K562 (cell line): ENCODE measurements at regions not wholly inside any gene's neighbourhood (a gene's known extent, or its start where the extent isn't known, plus 50 kb on each side); places are given as distances from the start of the nearest gene placed in this dataset.

Experiments used
- ATAC-seq: fragments of 200-7000 bp; cut with Tn5 transposase; 3 replicates; pipeline ENCODE4 v1.9.1; 2020; ENCODE audit warnings: moderate library complexity
- BruUV-seq: library from RNA; stranded (reverse); fragments of 400-500 nt; replicated peaks from 2 replicates; lab custom pipeline; 2021; lab: Mats Ljungman, UMichigan
- CTCF ChIA-PET: fragments of 300-600 bp; formaldehyde crosslinking; extraction: SDS; loops from one replicate; lab custom pipeline; 2021; ENCODE audit warnings: low intra/inter-chr PET ratio; lab: Yijun Ruan, JAX
- POLR2A ChIA-PET: fragments of 300-600, 350-650 bp; sonication (Branson Sonifier 250); formaldehyde crosslinking; extraction: SDS; loops from one replicate; lab custom pipeline; 2021; ENCODE audit warnings: antibody characterized with exemption, inconsistent platforms; lab: Yijun Ruan, JAX
- DNase-seq, 4 experiments: peaks; one replicate each; pipeline versions ENCODE4 v3.0.0 to v3.0.0-alpha.2; 2011 to 2018; ENCODE audit warnings: low spot score in 3 of 4, mixed read lengths in 3 of 4; ENCODE audit errors: extremely low read depth in 1 of 4
- FAIRE-seq: peaks from 2 replicates; lab custom pipeline; 2011; peaks lifted over from hg19 to GRCh38; lab: Jason Lieb, UNC
- H2AFZ ChIP-seq: 2 replicates; pipeline ENCODE4 v1.6.0; 2011; ENCODE audit warnings: low read depth, low read length, control low read depth, inconsistent platforms
- H3K27ac ChIP-seq: fragments of 200-600 bp; 3 replicates; pipeline ENCODE4 v1.8.0; 2011; ENCODE audit warnings: low read depth, mild to moderate bottlenecking, control low read depth, inconsistent platforms, low read length, moderate library complexity, mixed read lengths; ENCODE audit errors: extremely low read depth
- H3K27me3 ChIP-seq, 2 experiments: fragments of 300-600 bp in 1 of 2; 2 replicates in 1 of 2; 3 replicates in 1 of 2; pipeline versions ENCODE4 v1.6.0 to v1.8.0; 2011; ENCODE audit warnings: inconsistent platforms in 2 of 2, low read length in 2 of 2, mild to moderate bottlenecking in 1 of 2, mixed read lengths in 1 of 2, moderate library complexity in 1 of 2; ENCODE audit not compliant: control insufficient read depth in 2 of 2, insufficient read depth in 2 of 2
- H3K36me3 ChIP-seq: fragments of 300-600 bp; 3 replicates; pipeline ENCODE4 v1.8.0; 2011; ENCODE audit warnings: mild to moderate bottlenecking, low read length, inconsistent platforms; ENCODE audit not compliant: control insufficient read depth, insufficient read depth
- H3K4me1 ChIP-seq, 2 experiments: fragments of 200-600 bp in 1 of 2; replicated peaks in 1 of 2; 2 replicates in 1 of 2; 3 replicates in 1 of 2; pipeline versions ENCODE4 v1.5.1 to v1.8.0; 2011; ENCODE audit warnings: inconsistent platforms in 2 of 2, low read length in 2 of 2, mild to moderate bottlenecking in 1 of 2, mixed read lengths in 1 of 2, moderate library complexity in 1 of 2; ENCODE audit not compliant: control insufficient read depth in 2 of 2, insufficient read depth in 2 of 2
- H3K4me2 ChIP-seq: 2 replicates; pipeline ENCODE4 v1.6.1; 2011; ENCODE audit warnings: low read length, control low read depth, inconsistent platforms, mixed read lengths; ENCODE audit not compliant: insufficient read depth
- H3K4me3 ChIP-seq: fragments of 200-600 bp; sonication (generic), shearing (Covaris generic); 2 replicates; pipeline ENCODE4 v1.5.1; 2016; ENCODE audit warnings: control low read depth, inconsistent platforms
- H3K79me2 ChIP-seq: fragments of 200-600 bp; 3 replicates; pipeline ENCODE4 v1.8.0; 2011; ENCODE audit warnings: low read length, inconsistent platforms; ENCODE audit not compliant: control insufficient read depth, insufficient read depth
- H3K9ac ChIP-seq, 2 experiments: 2 replicates each; pipeline versions ENCODE4 v1.6.0 to v1.6.1; 2011; ENCODE audit warnings: low read depth in 2 of 2, low read length in 2 of 2, control low read depth in 1 of 2, inconsistent platforms in 1 of 2, mild to moderate bottlenecking in 1 of 2, mixed read lengths in 1 of 2; ENCODE audit not compliant: insufficient read depth in 1 of 2
- H3K9me1 ChIP-seq: one replicate; pipeline ENCODE4 v1.6.0; 2011; ENCODE audit warnings: inconsistent platforms, mild to moderate bottlenecking, low read length, moderate library complexity; ENCODE audit not compliant: control insufficient read depth, insufficient read depth
- H3K9me3 ChIP-seq: replicated peaks from 2 replicates; pipeline ENCODE4 v1.5.1; 2011; ENCODE audit warnings: low read depth, low read length, inconsistent platforms; ENCODE audit not compliant: control insufficient read depth, insufficient read depth
- H4K20me1 ChIP-seq: replicated peaks from 2 replicates; pipeline ENCODE4 v1.6.1; 2011; ENCODE audit warnings: low read length, inconsistent platforms, mixed read lengths; ENCODE audit not compliant: control insufficient read depth, insufficient read depth
- CBFA2T2 ChIP-seq: fragments of 450-650 bp; conservative IDR thresholded peaks from 2 replicates; pipeline ENCODE4 v1.6.1; 2017; ENCODE audit warnings: mild to moderate bottlenecking
- ELF4 ChIP-seq: fragments of 450-650 bp; formaldehyde crosslinking; IDR thresholded peaks from 2 replicates; pipeline ENCODE4 v1.4.0; 2022; ENCODE audit warnings: missing genetic modification characterization
- MAX ChIP-seq: sonication (generic); formaldehyde crosslinking; IDR thresholded peaks from 2 replicates; pipeline ENCODE4 v1.9.0; 2022; ENCODE audit warnings: mild to moderate bottlenecking, missing genetic modification reagents
- PHF21A ChIP-seq: fragments of 450-650 bp; IDR thresholded peaks from 2 replicates; pipeline ENCODE4 v1.6.1; 2017; ENCODE audit warnings: low read depth, borderline replicate concordance
- TEAD2 ChIP-seq: fragments of 450-650 bp; IDR thresholded peaks from 2 replicates; pipeline ENCODE4 v1.6.1; 2016; ENCODE audit warnings: missing genetic modification characterization, control low read depth, missing compliant biosample characterization
- WGBS: fragments of 100-300 bp; shearing (Covaris generic); methylation state at CpG from one replicate; pipeline ENCODE4 v1.1.6; 2016; ENCODE audit warnings: low coverage, mixed read lengths; ENCODE audit not compliant: insufficient coverage; ENCODE audit errors: missing lambda C conversion rate; 5-methylcytosine and 5-hydroxymethylcytosine counted together
- in situ Hi-C: fragments of 300-500 bp; cut with MboI; formaldehyde crosslinking; loops from 4 replicates; pipeline ENCODE4 v1.15.0; 2018; ENCODE audit warnings: inconsistent platforms, mixed read lengths
- intact Hi-C: fragments of 100-400 bp; cut with micrococcal nuclease; formaldehyde crosslinking; loops from 2 replicates; pipeline ENCODE4 v1.14.2; 2022

GRCh38 chr12:47417121-47417520 lies 288.7 kb downstream of the RPAP3 start:
- no peak overlapping the region for H2AFZ ChIP-seq
- no peak overlapping the region for H3K4me3 ChIP-seq
- ChIA-PET CTCF (no interaction called here), POLR2A (no interaction called here)
- H3K27me3 ChIP-seq = peaks cover 9 to 10% of the 10 kb centered on the region in 2 experiments; a peak in 4 of 5 replicates
- H3K4me1 ChIP-seq = no peaks in the 10 kb centered on the region
- H3K4me2 ChIP-seq = no peak overlapping the region
- TF ChIP-seq ELF4 (CRISPR knock-in tag) = no peak
- no peak overlapping the region for H3K9ac ChIP-seq
- ATAC-seq = no peak
- H3K36me3 ChIP-seq = no peaks in the 10 kb centered on the region
- FAIRE-seq = no peak
- H3K9me1 ChIP-seq = no peaks in the 10 kb centered on the region
- in situ Hi-C loops = no loop called here
- no peaks in the 10 kb centered on the region for H3K79me2 ChIP-seq
- intact Hi-C loops = no loop called here
- no TSS peak for BruUV-seq
- 4% methylated on average over 6 of the region's 6 CpGs for WGBS
- no peaks in the 10 kb centered on the region for H3K9me3 ChIP-seq
- DNase-seq = no peak
- no peaks in the 10 kb centered on the region for H4K20me1 ChIP-seq
- no peak overlapping the region for H3K27ac ChIP-seq

GRCh38 chr12:47415054-47415453 lies 290.8 kb downstream of the RPAP3 start:
- ChIA-PET CTCF (no interaction called here), POLR2A (no interaction called here)
- ATAC-seq = no peak
- no peak overlapping the region for H3K27ac ChIP-seq
- H3K9me1 ChIP-seq = no peaks in the 10 kb centered on the region
- H2AFZ ChIP-seq = no peak overlapping the region
- no peak for FAIRE-seq
- intact Hi-C loops = no loop called here
- no peaks in the 10 kb centered on the region for H3K36me3 ChIP-seq
- H4K20me1 ChIP-seq = no peaks in the 10 kb centered on the region
- no peaks in the 10 kb centered on the region for H3K79me2 ChIP-seq
- H3K4me1 ChIP-seq = no peaks in the 10 kb centered on the region
- no TSS peak for BruUV-seq
- no peak overlapping the region for H3K4me3 ChIP-seq
- no peak for DNase-seq
- H3K9ac ChIP-seq = no peak overlapping the region
- no peak overlapping the region for H3K4me2 ChIP-seq
- TF ChIP-seq PHF21A (no peak), CBFA2T2 (no peak), TEAD2 (tag) (no peak), MAX (no peak)
- 8% methylated on average over 4 of the region's 4 CpGs for WGBS
- in situ Hi-C loops = no loop called here
- peaks cover 9 to 14% of the 10 kb centered on the region in 2 experiments; a peak in 4 of 5 replicates for H3K27me3 ChIP-seq
- H3K9me3 ChIP-seq = no peaks in the 10 kb centered on the region
